ENCODE measurements at regions not wholly inside any gene's neighbourhood (a gene's known extent, or its start where the extent isn't known, plus 50 kb on each side); places are given as distances from the start of the nearest gene placed in this dataset.

DNA sequence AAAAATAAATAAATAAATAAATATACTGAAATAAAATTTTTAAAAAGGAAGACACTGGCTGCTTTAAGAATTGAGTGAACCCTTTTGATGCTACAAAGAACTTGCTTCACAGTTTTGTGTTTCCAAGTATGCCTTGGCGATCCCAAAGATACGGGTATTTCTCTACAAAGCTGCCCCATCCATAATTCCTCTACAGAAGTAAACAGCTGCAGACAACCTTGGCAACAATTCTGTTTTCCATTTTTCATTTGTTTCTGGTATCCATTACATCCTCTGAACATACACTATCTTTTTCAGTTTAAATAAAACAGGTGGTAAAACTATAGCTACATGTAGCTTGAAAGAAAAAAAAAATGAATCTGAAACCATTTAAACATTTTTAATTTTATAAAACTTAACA, 552.8 kb upstream of the KLHL29 start (continued):
- TF ChIP-seq, protein P1, sequence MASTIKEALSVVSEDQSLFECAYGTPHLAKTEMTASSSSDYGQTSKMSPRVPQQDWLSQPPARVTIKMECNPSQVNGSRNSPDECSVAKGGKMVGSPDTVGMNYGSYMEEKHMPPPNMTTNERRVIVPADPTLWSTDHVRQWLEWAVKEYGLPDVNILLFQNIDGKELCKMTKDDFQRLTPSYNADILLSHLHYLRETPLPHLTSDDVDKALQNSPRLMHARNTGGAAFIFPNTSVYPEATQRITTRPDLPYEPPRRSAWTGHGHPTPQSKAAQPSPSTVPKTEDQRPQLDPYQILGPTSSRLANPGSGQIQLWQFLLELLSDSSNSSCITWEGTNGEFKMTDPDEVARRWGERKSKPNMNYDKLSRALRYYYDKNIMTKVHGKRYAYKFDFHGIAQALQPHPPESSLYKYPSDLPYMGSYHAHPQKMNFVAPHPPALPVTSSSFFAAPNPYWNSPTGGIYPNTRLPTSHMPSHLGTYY (CRISPR knock-in tag; IDR thresholded peaks at IDR 0.05), result no peak
- TF ChIP-seq, protein P2, sequence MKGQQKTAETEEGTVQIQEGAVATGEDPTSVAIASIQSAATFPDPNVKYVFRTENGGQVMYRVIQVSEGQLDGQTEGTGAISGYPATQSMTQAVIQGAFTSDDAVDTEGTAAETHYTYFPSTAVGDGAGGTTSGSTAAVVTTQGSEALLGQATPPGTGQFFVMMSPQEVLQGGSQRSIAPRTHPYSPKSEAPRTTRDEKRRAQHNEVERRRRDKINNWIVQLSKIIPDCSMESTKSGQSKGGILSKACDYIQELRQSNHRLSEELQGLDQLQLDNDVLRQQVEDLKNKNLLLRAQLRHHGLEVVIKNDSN (CRISPR knock-in tag; IDR thresholded peaks at IDR 0.05), result no peak
- TF ChIP-seq, protein P3, sequence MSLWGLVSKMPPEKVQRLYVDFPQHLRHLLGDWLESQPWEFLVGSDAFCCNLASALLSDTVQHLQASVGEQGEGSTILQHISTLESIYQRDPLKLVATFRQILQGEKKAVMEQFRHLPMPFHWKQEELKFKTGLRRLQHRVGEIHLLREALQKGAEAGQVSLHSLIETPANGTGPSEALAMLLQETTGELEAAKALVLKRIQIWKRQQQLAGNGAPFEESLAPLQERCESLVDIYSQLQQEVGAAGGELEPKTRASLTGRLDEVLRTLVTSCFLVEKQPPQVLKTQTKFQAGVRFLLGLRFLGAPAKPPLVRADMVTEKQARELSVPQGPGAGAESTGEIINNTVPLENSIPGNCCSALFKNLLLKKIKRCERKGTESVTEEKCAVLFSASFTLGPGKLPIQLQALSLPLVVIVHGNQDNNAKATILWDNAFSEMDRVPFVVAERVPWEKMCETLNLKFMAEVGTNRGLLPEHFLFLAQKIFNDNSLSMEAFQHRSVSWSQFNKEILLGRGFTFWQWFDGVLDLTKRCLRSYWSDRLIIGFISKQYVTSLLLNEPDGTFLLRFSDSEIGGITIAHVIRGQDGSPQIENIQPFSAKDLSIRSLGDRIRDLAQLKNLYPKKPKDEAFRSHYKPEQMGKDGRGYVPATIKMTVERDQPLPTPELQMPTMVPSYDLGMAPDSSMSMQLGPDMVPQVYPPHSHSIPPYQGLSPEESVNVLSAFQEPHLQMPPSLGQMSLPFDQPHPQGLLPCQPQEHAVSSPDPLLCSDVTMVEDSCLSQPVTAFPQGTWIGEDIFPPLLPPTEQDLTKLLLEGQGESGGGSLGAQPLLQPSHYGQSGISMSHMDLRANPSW (CRISPR knock-in tag; conservative IDR thresholded peaks at IDR 0.05; ENCODE audit: low read depth), result no peak
- TF ChIP-seq, protein P4, sequence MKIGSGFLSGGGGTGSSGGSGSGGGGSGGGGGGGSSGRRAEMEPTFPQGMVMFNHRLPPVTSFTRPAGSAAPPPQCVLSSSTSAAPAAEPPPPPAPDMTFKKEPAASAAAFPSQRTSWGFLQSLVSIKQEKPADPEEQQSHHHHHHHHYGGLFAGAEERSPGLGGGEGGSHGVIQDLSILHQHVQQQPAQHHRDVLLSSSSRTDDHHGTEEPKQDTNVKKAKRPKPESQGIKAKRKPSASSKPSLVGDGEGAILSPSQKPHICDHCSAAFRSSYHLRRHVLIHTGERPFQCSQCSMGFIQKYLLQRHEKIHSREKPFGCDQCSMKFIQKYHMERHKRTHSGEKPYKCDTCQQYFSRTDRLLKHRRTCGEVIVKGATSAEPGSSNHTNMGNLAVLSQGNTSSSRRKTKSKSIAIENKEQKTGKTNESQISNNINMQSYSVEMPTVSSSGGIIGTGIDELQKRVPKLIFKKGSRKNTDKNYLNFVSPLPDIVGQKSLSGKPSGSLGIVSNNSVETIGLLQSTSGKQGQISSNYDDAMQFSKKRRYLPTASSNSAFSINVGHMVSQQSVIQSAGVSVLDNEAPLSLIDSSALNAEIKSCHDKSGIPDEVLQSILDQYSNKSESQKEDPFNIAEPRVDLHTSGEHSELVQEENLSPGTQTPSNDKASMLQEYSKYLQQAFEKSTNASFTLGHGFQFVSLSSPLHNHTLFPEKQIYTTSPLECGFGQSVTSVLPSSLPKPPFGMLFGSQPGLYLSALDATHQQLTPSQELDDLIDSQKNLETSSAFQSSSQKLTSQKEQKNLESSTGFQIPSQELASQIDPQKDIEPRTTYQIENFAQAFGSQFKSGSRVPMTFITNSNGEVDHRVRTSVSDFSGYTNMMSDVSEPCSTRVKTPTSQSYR (CRISPR knock-in tag; IDR thresholded peaks at IDR 0.05), result no peak
- TF ChIP-seq NR1H2 (CRISPR knock-in tag; IDR thresholded peaks at IDR 0.05), result no peak
- TF ChIP-seq ELF4 (CRISPR knock-in tag; IDR thresholded peaks at IDR 0.05; ENCODE audit: low read depth), result no peak
- TF ChIP-seq ZNF138 (CRISPR knock-in tag; conservative IDR thresholded peaks at IDR 0.05), result no peak
- TF ChIP-seq, protein P5, sequence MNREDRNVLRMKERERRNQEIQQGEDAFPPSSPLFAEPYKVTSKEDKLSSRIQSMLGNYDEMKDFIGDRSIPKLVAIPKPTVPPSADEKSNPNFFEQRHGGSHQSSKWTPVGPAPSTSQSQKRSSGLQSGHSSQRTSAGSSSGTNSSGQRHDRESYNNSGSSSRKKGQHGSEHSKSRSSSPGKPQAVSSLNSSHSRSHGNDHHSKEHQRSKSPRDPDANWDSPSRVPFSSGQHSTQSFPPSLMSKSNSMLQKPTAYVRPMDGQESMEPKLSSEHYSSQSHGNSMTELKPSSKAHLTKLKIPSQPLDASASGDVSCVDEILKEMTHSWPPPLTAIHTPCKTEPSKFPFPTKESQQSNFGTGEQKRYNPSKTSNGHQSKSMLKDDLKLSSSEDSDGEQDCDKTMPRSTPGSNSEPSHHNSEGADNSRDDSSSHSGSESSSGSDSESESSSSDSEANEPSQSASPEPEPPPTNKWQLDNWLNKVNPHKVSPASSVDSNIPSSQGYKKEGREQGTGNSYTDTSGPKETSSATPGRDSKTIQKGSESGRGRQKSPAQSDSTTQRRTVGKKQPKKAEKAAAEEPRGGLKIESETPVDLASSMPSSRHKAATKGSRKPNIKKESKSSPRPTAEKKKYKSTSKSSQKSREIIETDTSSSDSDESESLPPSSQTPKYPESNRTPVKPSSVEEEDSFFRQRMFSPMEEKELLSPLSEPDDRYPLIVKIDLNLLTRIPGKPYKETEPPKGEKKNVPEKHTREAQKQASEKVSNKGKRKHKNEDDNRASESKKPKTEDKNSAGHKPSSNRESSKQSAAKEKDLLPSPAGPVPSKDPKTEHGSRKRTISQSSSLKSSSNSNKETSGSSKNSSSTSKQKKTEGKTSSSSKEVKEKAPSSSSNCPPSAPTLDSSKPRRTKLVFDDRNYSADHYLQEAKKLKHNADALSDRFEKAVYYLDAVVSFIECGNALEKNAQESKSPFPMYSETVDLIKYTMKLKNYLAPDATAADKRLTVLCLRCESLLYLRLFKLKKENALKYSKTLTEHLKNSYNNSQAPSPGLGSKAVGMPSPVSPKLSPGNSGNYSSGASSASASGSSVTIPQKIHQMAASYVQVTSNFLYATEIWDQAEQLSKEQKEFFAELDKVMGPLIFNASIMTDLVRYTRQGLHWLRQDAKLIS (CRISPR knock-in tag; IDR thresholded peaks at IDR 0.05; ENCODE audit: borderline replicate concordance), result no peak

DNA sequence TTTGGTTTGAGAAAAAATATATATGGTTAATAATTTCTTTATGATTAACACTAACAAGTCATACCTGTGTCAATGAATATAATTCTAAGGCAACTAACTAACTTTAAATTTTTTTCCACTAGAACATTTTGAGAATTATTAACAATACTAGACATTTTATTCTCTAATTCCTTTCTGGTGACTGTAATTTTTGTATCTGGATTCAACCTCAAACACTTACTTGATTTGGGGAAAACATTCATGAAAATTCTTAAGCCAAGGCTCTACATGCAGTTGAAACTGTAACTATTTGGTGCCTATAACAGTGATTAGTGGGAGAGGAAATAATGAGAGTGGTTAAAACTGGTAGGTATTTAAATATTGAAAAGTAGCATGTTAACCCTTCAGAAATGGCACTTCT, 546.5 kb upstream of the KLHL29 start:
- ChIA-PET POLR2A (no interaction called here), CTCF (no interaction called here)
- ATAC-seq (no peak), DNase-seq (ENCODE audit: low spot score) (no peak)
- H3K4me3 Mint-ChIP-seq, result no peak overlapping the region
- no peak overlapping the region for H3K27ac Mint-ChIP-seq
- H3K27me3 Mint-ChIP-seq (ENCODE audit: low read depth), result no peaks in the 10 kb centered on the region
- no peaks in the 10 kb centered on the region for H3K4me1 Mint-ChIP-seq
- H3K9me3 Mint-ChIP-seq, result no peaks in the 10 kb centered on the region
- H3K36me3 Mint-ChIP-seq, result no peaks in the 10 kb centered on the region
- TF ChIP-seq GRHL2 (CRISPR knock-in tag; IDR thresholded peaks at IDR 0.05; ENCODE audit: insufficient replicate concordance, severe bottlenecking) (no peak), SP1 (CRISPR knock-in tag; conservative IDR thresholded peaks at IDR 0.05) (no peak), FOXP1 (CRISPR knock-in tag; IDR thresholded peaks at IDR 0.05; ENCODE audit: borderline replicate concordance) (no peak), MYBL2 (CRISPR knock-in tag; IDR thresholded peaks at IDR 0.05) (no peak)
- TF ChIP-seq, protein P6, sequence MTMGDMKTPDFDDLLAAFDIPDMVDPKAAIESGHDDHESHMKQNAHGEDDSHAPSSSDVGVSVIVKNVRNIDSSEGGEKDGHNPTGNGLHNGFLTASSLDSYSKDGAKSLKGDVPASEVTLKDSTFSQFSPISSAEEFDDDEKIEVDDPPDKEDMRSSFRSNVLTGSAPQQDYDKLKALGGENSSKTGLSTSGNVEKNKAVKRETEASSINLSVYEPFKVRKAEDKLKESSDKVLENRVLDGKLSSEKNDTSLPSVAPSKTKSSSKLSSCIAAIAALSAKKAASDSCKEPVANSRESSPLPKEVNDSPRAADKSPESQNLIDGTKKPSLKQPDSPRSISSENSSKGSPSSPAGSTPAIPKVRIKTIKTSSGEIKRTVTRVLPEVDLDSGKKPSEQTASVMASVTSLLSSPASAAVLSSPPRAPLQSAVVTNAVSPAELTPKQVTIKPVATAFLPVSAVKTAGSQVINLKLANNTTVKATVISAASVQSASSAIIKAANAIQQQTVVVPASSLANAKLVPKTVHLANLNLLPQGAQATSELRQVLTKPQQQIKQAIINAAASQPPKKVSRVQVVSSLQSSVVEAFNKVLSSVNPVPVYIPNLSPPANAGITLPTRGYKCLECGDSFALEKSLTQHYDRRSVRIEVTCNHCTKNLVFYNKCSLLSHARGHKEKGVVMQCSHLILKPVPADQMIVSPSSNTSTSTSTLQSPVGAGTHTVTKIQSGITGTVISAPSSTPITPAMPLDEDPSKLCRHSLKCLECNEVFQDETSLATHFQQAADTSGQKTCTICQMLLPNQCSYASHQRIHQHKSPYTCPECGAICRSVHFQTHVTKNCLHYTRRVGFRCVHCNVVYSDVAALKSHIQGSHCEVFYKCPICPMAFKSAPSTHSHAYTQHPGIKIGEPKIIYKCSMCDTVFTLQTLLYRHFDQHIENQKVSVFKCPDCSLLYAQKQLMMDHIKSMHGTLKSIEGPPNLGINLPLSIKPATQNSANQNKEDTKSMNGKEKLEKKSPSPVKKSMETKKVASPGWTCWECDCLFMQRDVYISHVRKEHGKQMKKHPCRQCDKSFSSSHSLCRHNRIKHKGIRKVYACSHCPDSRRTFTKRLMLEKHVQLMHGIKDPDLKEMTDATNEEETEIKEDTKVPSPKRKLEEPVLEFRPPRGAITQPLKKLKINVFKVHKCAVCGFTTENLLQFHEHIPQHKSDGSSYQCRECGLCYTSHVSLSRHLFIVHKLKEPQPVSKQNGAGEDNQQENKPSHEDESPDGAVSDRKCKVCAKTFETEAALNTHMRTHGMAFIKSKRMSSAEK (CRISPR knock-in tag; IDR thresholded peaks at IDR 0.05; ENCODE audit: borderline replicate concordance), result no peak
- TF ChIP-seq, protein P5 (CRISPR knock-in tag; IDR thresholded peaks at IDR 0.05; ENCODE audit: borderline replicate concordance), result no peak
- TF ChIP-seq, protein P7, sequence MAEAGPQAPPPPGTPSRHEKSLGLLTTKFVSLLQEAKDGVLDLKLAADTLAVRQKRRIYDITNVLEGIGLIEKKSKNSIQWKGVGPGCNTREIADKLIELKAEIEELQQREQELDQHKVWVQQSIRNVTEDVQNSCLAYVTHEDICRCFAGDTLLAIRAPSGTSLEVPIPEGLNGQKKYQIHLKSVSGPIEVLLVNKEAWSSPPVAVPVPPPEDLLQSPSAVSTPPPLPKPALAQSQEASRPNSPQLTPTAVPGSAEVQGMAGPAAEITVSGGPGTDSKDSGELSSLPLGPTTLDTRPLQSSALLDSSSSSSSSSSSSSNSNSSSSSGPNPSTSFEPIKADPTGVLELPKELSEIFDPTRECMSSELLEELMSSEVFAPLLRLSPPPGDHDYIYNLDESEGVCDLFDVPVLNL (CRISPR knock-in tag; IDR thresholded peaks at IDR 0.05; ENCODE audit: borderline replicate concordance, low read depth), result no peak

Measured in WTC11 (cell line).